HG03460 (cell line): ENCODE measurements at regions not wholly inside any gene's neighbourhood (a gene's known extent, or its start where the extent isn't known, plus 50 kb on each side); places are given as distances from the start of the nearest gene placed in this dataset.

Experiments
- ATAC-seq: cut with Tn5 transposase; IDR thresholded peaks from one replicate; pipeline ENCODE4 v1.9.1; 2021; ENCODE audit not compliant: unreplicated experiment

DNA sequence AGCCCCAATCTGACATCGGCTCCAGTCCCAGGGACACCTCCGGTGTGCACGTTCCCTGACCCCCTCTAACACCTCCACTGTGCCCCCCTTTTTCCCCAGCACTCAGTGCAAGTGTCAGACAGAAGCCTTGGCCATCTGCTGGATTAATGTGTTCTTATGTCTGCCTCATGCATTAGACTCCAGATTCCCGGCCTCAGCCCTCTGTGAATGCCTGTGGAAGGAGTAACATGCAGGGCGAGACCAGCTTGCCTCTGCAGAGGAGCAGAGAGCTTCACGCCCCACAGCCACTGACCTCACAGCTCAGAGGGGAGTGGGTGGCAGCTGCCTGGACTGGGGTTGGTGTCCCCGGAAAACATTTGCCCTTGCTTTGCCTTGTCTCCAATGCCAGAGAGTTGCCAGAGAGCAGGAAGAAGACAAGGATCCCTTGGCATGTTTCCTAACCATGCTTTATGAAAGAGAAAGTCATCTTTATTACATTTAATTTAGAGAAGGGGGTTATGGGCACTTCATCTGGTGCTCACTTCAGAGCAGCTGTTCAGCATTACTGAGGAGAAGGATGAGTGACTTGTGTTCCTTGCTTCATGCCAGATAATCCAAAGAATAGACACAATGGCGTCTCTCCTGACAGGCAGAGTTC, 91.6 kb upstream of the CXCL12 start:
- ATAC-seq: no peak

DNA sequence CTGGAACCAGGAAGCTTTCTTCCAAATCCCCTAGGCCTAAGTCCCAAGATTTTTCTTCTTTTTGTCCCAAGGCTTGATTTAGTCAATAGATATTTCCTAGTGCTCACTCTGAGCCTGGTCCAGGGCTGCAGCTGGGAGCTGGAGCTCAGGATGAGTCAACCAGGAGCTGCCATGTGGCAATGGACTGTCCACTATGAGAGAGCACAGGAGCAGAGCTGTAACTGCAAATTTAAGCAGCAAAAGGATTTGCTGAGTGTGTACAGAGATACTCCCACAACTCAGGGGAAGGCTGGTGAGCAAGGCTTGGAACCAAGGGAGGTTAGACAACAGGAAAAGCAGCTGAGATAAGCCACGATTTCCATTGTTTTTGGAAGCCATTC, 92.1 kb upstream of the CXCL12 start:
- no peak for ATAC-seq

DNA sequence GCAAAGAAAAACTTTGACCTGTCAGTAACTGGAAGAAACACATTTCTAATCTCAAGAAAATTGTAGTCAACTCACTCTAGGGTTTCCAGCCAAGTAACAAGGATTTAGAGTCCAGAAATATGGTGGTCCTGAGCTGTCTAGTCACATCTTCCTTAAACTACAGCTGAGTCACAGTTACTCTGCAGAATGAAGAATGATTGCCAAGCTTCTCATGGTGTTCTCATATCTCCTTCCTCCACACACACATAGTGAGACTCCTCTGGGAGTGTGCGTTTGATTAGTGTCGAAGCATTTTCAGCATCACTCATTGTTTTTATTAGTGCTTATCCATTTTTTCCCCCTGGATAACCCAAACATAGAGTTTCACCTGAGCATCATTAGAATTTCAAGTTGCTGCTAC, 93.1 kb upstream of the CXCL12 start:
- ATAC-seq: no peak

- no peak for ATAC-seq
These were observed 94.2 kb upstream of the CXCL12 start for GRCh38 chr10:44478876-44479705.

DNA sequence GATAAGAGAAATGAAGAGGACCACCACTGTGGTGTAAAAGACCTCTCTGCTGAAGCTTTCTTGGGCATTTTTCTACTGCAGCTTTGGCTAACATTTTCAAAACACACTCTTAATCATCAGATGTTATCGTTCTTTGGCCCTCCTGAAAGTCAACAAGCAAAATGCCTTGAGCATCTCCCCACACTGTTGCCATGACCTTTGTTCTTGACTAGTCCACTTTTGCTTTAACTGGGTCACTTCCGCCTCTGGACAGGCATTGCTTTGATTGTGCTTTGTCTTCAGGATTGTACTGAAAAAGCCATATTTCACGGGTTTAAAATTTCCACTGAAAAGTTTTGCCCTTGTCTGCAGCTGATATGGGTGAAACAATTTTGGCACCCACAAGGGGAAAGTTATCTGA, 107.8 kb upstream of the CXCL12 start:
- no peak for ATAC-seq

GRCh38 chr10:44498222-44498621, 113.3 kb upstream of the CXCL12 start:
- no peak for ATAC-seq

GRCh38 chr10:44500451-44500850, 115.6 kb upstream of the CXCL12 start:
- ATAC-seq: no peak

DNA sequence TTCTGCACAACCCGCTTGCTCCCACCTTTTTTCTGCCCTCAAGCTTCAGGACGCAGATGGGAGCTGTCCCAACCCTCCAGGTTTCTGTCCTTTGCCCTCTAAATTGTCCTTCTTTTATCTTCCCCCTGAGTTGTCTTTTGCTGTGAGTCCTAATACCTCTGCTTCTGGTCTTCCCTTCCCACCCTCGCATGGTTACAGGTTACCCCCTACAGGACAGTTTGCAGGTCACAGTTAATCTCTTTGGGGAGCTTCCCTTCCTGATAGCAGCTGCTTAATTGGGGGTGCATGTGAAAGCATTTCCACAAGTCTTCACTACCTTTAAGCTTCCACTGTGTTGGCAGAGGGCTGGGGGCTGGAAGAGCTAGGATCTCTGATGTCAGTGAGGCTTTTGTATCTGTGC, 121.5 kb upstream of the CXCL12 start:
- ATAC-seq: no peak

- ATAC-seq: no peak
These were observed 125.7 kb upstream of the CXCL12 start for GRCh38 chr10:44510379-44511115.

- ATAC-seq: no peak
These were observed 126.3 kb upstream of the CXCL12 start for GRCh38 chr10:44511166-44511565.

DNA sequence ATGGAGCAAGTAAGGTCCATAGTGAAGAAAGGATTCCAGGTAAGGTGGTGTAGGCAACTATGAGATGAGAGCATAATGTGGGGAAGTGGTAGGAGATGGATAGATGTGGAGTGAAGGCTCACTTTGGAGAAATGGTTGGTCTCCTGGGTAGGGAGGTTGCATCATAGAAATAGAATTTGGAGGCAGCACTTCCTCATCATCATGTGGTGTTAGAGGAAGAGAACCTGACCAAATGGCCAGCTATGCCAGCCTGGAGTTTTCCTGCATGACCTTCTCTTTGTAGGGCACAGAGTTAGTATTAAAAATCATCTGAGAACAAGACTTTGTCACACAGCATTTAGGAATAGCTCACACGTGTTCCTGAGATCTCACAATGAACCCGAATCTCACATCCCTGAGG, 126.7 kb upstream of the CXCL12 start:
- no peak for ATAC-seq

DNA sequence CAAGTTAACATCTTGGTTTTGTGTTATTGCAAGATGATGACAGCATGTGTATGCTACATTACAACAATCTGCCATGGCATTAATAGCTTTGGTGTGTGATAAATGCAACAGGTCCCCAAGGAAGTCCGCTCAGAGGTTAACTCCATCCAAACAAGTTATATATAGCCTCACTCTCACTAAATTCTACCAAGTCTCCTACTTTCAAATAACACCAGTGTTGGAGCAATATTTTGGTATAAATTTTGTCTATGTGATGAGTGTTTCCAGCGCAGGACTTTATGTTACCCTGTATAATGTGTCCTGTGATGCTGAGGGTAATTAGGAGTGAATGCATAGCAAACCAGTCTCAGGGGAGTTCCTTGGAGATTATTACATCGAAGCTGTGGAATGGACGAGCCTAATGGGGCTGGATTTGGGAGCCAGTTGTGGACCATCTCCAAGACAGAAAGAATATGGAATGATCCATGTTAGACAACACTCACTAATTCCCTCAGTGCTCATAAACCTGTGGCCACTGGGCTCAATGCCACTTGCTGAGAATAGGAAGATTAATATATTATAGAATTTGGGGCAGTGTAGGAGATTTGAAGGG, 127.6 kb upstream of the CXCL12 start:
- ATAC-seq: no peak

- ATAC-seq: no peak
These were observed 128.7 kb upstream of the CXCL12 start for GRCh38 chr10:44513591-44513990.

- no peak for ATAC-seq
These were observed 132.0 kb upstream of the CXCL12 start for GRCh38 chr10:44516891-44517290.

GRCh38 chr10:44517635-44518034, 132.7 kb upstream of the CXCL12 start:
- no peak for ATAC-seq

GRCh38 chr10:44519361-44519760, 134.5 kb upstream of the CXCL12 start:
- ATAC-seq: no peak

GRCh38 chr10:44520651-44521050, 135.8 kb upstream of the CXCL12 start:
- no peak for ATAC-seq

DNA sequence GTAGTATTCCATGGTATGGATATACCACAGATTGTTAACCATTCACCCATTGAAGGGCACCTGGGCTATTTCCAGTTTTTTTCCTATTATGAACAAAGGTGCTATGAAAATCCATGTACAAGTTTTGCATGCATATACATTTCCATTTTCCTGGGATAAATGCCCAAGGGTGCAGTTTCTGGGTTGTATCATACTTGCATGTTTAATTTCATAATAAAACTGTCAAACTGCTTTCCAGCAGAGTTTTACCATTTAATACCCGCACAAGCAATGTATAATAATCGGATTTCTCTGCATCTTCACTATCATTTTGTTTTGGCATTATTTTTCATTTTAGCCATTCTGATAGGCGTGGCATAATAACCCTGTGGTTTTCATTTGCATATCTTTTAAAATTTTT, 154.3 kb upstream of the CXCL12 start:
- no peak for ATAC-seq

DNA sequence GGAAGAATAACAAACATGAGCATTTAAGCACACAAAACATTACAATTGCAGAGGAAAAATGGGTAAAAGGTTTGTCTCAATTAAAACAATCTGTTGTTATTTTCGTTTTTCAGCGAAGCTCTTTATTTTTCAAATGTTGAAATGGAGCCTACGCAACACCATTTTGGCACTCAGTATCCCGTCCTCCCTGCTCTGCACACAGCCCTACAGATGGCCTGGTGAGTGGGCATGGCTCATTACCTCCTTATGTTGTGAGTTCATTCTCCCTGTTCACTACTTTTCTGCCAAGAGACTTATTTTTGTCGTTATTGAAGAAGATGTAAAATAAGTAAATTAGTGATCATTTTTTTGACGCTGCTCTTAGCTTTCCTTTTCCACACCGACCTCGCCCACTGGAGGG, 167.8 kb upstream of the CXCL12 start:
- ATAC-seq: no peak

- no peak for ATAC-seq
These were observed 172.8 kb upstream of the CXCL12 start for GRCh38 chr10:44557596-44558191.

- no peak for ATAC-seq
These were observed 173.6 kb upstream of the CXCL12 start for GRCh38 chr10:44558521-44558920.
